COLO829 (cell line): ENCODE measurements at regions not wholly inside any gene's neighbourhood (a gene's known extent, or its start where the extent isn't known, plus 50 kb on each side); places are given as distances from the start of the nearest gene placed in this dataset.
A peak's percentile ranks its signal among the peaks of the same experiment; 100 is the strongest.

ENCODE experiments used
- DNase-seq: peaks from one replicate; pipeline ENCODE4 v3.0.0; 2012; ENCODE audit warnings: low spot score

GRCh38 chr16:35906440-35906839 is 2447.0 kb downstream of the TP53TG3F start:
- DNase-seq: no peak

GRCh38 chr16:35908152-35908551 is 2448.7 kb downstream of the TP53TG3F start:
- no peak for DNase-seq

- DNase-seq: peak; percentile 11
Observed at GRCh38 chr16:35908942-35909341, 2449.5 kb downstream of the TP53TG3F start.

- no peak for DNase-seq
Observed at GRCh38 chr16:35909351-35909954, 2450.0 kb downstream of the TP53TG3F start.

- DNase-seq: no peak
Observed at GRCh38 chr16:35910409-35910808, 2451.0 kb downstream of the TP53TG3F start.

- no peak for DNase-seq
Observed at GRCh38 chr16:35911899-35912298, 2452.5 kb downstream of the TP53TG3F start.

GRCh38 chr16:35931722-35932121 is 2472.3 kb downstream of the TP53TG3F start:
- no peak for DNase-seq
